GM12878 (cell line): ENCODE measurements at regions not wholly inside any gene's neighbourhood (a gene's known extent, or its start where the extent isn't known, plus 50 kb on each side); places are given as distances from the start of the nearest gene placed in this dataset.

Source experiments
- ATAC-seq: fragments of 200-7000 bp; cut with Tn5 transposase; 3 replicates; pipeline ENCODE4 v1.9.1; 2020; ENCODE audit warnings: mild to moderate bottlenecking, moderate library complexity
- BruUV-seq: library from RNA; stranded (reverse); fragments of 400-500 nt; replicated peaks from 2 replicates; lab custom pipeline; 2021; lab: Mats Ljungman, UMichigan
- CTCF ChIA-PET: fragments of 300-600 bp; sonication (Branson Sonifier 250); formaldehyde crosslinking; extraction: SDS; loops from one replicate; lab custom pipeline; 2021; ENCODE audit warnings: inconsistent platforms; lab: Yijun Ruan, JAX
- POLR2A ChIA-PET: fragments of 350-600 bp; formaldehyde crosslinking; extraction: SDS; loops from one replicate; lab custom pipeline; 2021; ENCODE audit warnings: inconsistent platforms; lab: Charles Lee
- RAD21 ChIA-PET: fragments of 300-600 bp; sonication (Branson Sonifier 250); formaldehyde crosslinking; loops from one replicate; lab custom pipeline; 2023; ENCODE audit warnings: antibody characterized with exemption; ENCODE audit not compliant: unreplicated experiment; lab: Charles Lee
- SMC1A ChIA-PET: fragments of 300-600 bp; sonication (Branson Sonifier 250); formaldehyde crosslinking; loops from one replicate; lab custom pipeline; 2023; ENCODE audit not compliant: unreplicated experiment, uncharacterized antibody; lab: Charles Lee
- DNase-seq: peaks from one replicate; pipeline ENCODE4 v3.0.0-alpha.2; 2011; ENCODE audit warnings: low read depth, low spot score
- FAIRE-seq: peaks from 3 replicates; lab custom pipeline; 2011; peaks lifted over from hg19 to GRCh38; lab: Jason Lieb, UNC
- H2AFZ ChIP-seq: 2 replicates; pipeline ENCODE4 v1.6.0; 2011; ENCODE audit warnings: low read depth, low read length, control low read depth; ENCODE audit not compliant: control insufficient read depth
- H3K27ac ChIP-seq: 2 replicates; pipeline ENCODE4 v1.5.1; 2011; ENCODE audit warnings: control low read depth; ENCODE audit not compliant: control insufficient read depth, insufficient read depth
- H3K27me3 ChIP-seq, 2 experiments: replicated peaks in 1 of 2; 2 replicates each; pipeline versions ENCODE4 v1.6.0 to v1.6.1; 2011; ENCODE audit warnings: low read length in 1 of 2; ENCODE audit not compliant: control insufficient read depth in 2 of 2, insufficient read depth in 2 of 2
- H3K36me3 ChIP-seq, 2 experiments: 2 replicates each; pipeline ENCODE4 v1.5.1; 2011; ENCODE audit warnings: low read length in 1 of 2; ENCODE audit not compliant: control insufficient read depth in 2 of 2, insufficient read depth in 2 of 2
- H3K4me1 ChIP-seq: 2 replicates; pipeline ENCODE4 v1.6.1; 2011; ENCODE audit warnings: mild to moderate bottlenecking, low read length, moderate library complexity, mixed read lengths; ENCODE audit not compliant: control insufficient read depth, insufficient read depth
- H3K4me2 ChIP-seq: 2 replicates; pipeline ENCODE4 v1.6.0; 2011; ENCODE audit warnings: control low read depth; ENCODE audit not compliant: control insufficient read depth, insufficient read depth
- H3K4me3 ChIP-seq: fragments of 200-600 bp; sonication (generic); 2 replicates; pipeline ENCODE4 v1.5.1; 2016
- H3K79me2 ChIP-seq: 2 replicates; pipeline ENCODE4 v1.6.0; 2011; ENCODE audit warnings: low read length; ENCODE audit not compliant: control insufficient read depth, insufficient read depth
- H3K9ac ChIP-seq: 2 replicates; pipeline ENCODE4 v1.8.0; 2011; ENCODE audit warnings: low read length, control low read depth, mixed read lengths; ENCODE audit not compliant: control insufficient read depth, insufficient read depth
- H3K9me3 ChIP-seq: replicated peaks from 3 replicates; pipeline ENCODE4 v1.5.1; 2011; ENCODE audit warnings: mild to moderate bottlenecking, low read length; ENCODE audit not compliant: control insufficient read depth, insufficient read depth
- H4K20me1 ChIP-seq: 2 replicates; pipeline ENCODE4 v1.6.0; 2011; ENCODE audit not compliant: control insufficient read depth, insufficient read depth
- BMI1 ChIP-seq: fragments of 450-650 bp; IDR thresholded peaks from 2 replicates; pipeline ENCODE4 v1.6.1; 2016; ENCODE audit warnings: mild to moderate bottlenecking, moderate library complexity, borderline replicate concordance
- DPF2 ChIP-seq: fragments of 450-650 bp; IDR thresholded peaks from 2 replicates; pipeline ENCODE4 v1.6.1; 2017; ENCODE audit warnings: mild to moderate bottlenecking
- KLF5 ChIP-seq: fragments of 450-650 bp; IDR thresholded peaks from 2 replicates; pipeline ENCODE4 v1.6.1; 2014; ENCODE audit warnings: mild to moderate bottlenecking; ENCODE audit not compliant: partially characterized antibody
- LARP7 ChIP-seq: fragments of 450-650 bp; IDR thresholded peaks from 2 replicates; pipeline ENCODE4 v1.6.1; 2017; ENCODE audit warnings: mild to moderate bottlenecking
- MLLT1 ChIP-seq: fragments of 450-650 bp; IDR thresholded peaks from 2 replicates; pipeline ENCODE4 v1.6.1; 2016; ENCODE audit warnings: mild to moderate bottlenecking
- MTA2 ChIP-seq: fragments of 450-650 bp; IDR thresholded peaks from 2 replicates; pipeline ENCODE4 v1.6.1; 2016; ENCODE audit warnings: low read depth, mild to moderate bottlenecking, moderate library complexity
- NR2C1 ChIP-seq: fragments of 450-650 bp; IDR thresholded peaks from 2 replicates; pipeline ENCODE4 v1.6.1; 2017; ENCODE audit warnings: antibody characterized with exemption, mild to moderate bottlenecking, moderate library complexity
- PAX5 ChIP-seq: IDR thresholded peaks from 2 replicates; pipeline ENCODE4 v1.6.1; 2011; ENCODE audit warnings: low read depth, low read length, borderline replicate concordance
- RBBP5 ChIP-seq: fragments of 200-600 bp; sonication (generic); conservative IDR thresholded peaks from 2 replicates; pipeline ENCODE4 v1.6.1; 2016
- RUNX3 ChIP-seq: IDR thresholded peaks from 2 replicates; pipeline ENCODE4 v1.6.1; 2012; ENCODE audit warnings: low read length, inconsistent platforms
- SMAD1 ChIP-seq: fragments of 450-650 bp; IDR thresholded peaks from 2 replicates; pipeline ENCODE4 v1.6.1; 2018; ENCODE audit warnings: mild to moderate bottlenecking, low read depth; ENCODE audit not compliant: partially characterized antibody
- SUPT20H ChIP-seq: IDR thresholded peaks from 2 replicates; pipeline ENCODE4 v1.6.1; 2011; ENCODE audit warnings: low read depth, mild to moderate bottlenecking, low read length, moderate library complexity, borderline replicate concordance; ENCODE audit not compliant: control insufficient read depth
- SUZ12 ChIP-seq: fragments of 200-600 bp; sonication (generic); IDR thresholded peaks from one replicate; pipeline ENCODE4 v1.6.1; 2018; ENCODE audit warnings: antibody characterized with exemption, mild to moderate bottlenecking; ENCODE audit not compliant: unreplicated experiment
- ZNF384 ChIP-seq: IDR thresholded peaks from 2 replicates; pipeline ENCODE4 v1.6.1; 2012; ENCODE audit warnings: low read depth, mild to moderate bottlenecking, low read length, improper control_type of control experiment, borderline replicate concordance
- WGBS: methylation state at CpG from one replicate; pipeline ENCODE4 v1.1.6; 2016; ENCODE audit warnings: low lambda C conversion rate; ENCODE audit not compliant: insufficient replicate concordance, insufficient coverage; ENCODE audit errors: missing lambda C conversion rate; 5-methylcytosine and 5-hydroxymethylcytosine counted together
- in situ Hi-C: fragments of 300-500 bp; cut with MboI; formaldehyde crosslinking; loops from 9 replicates; pipeline ENCODE4 v1.14.3; 2018; ENCODE audit warnings: mixed read lengths
- intact Hi-C: fragments of 100-400 bp; cut with micrococcal nuclease; formaldehyde crosslinking; loops from one replicate; pipeline ENCODE4 v1.14.2; 2022; ENCODE audit not compliant: unreplicated experiment
- TF ChIP-seq, protein P1 (sequence below): IDR thresholded peaks from 2 replicates; pipeline ENCODE4 v1.6.1; 2012; ENCODE audit warnings: low read depth, low read length, improper control_type of control experiment
- TF ChIP-seq, protein P2 (sequence below): fragments of 450-650 bp; IDR thresholded peaks from 2 replicates; pipeline ENCODE4 v1.6.1; 2017; ENCODE audit warnings: borderline replicate concordance

GRCh38 chr5:40238066-40238745 is 441.5 kb upstream of the PTGER4 start:
- Histone ChIP-seq H3K9ac (no peak overlapping the region), H3K36me3 (no peaks in the 10 kb centered on the region), H3K27me3 (no peaks in the 10 kb centered on the region; a peak in 1 of 4 replicates), H3K4me2 (no peak overlapping the region), H2AFZ (no peak overlapping the region), H3K4me3 (no peak overlapping the region), H3K4me1 (no peaks in the 10 kb centered on the region), H4K20me1 (no peaks in the 10 kb centered on the region), H3K79me2 (no peaks in the 10 kb centered on the region), H3K9me3 (no peaks in the 10 kb centered on the region; the same call in 2 of the 3 replicates), H3K27ac (no peak overlapping the region)
- ChIA-PET CTCF (no interaction called here), RAD21 (no interaction called here), SMC1A (interaction anchor here (1.1 kb wide), 1 partner anchor 10 kb away, joined by 3 read pairs; no protein-coding TSS in a partner anchor), POLR2A (no interaction called here)
- BruUV-seq: no TSS peak
- intact Hi-C loops (no loop called here), in situ Hi-C loops (no loop called here)
- FAIRE-seq (no peak), ATAC-seq (no peak), DNase-seq (no peak)
- TF ChIP-seq, protein P1, sequence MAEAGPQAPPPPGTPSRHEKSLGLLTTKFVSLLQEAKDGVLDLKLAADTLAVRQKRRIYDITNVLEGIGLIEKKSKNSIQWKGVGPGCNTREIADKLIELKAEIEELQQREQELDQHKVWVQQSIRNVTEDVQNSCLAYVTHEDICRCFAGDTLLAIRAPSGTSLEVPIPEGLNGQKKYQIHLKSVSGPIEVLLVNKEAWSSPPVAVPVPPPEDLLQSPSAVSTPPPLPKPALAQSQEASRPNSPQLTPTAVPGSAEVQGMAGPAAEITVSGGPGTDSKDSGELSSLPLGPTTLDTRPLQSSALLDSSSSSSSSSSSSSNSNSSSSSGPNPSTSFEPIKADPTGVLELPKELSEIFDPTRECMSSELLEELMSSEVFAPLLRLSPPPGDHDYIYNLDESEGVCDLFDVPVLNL: no peak
- TF ChIP-seq ZNF384 (no peak), MLLT1 (no peak), MTA2 (no peak), LARP7 (no peak), PAX5 (no peak), DPF2 (no peak), NR2C1 (no peak), RBBP5 (no peak), BMI1 (no peak), KLF5 (no peak), SMAD1 (no peak), RUNX3 (no peak), SUZ12 (no peak), SUPT20H (no peak)
- TF ChIP-seq, protein P2, sequence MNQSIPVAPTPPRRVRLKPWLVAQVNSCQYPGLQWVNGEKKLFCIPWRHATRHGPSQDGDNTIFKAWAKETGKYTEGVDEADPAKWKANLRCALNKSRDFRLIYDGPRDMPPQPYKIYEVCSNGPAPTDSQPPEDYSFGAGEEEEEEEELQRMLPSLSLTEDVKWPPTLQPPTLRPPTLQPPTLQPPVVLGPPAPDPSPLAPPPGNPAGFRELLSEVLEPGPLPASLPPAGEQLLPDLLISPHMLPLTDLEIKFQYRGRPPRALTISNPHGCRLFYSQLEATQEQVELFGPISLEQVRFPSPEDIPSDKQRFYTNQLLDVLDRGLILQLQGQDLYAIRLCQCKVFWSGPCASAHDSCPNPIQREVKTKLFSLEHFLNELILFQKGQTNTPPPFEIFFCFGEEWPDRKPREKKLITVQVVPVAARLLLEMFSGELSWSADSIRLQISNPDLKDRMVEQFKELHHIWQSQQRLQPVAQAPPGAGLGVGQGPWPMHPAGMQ: no peak
- WGBS: 36% methylated on average over 5 of the region's 5 CpGs
